Testis (tissue), 2 donors: ENCODE measurements at regions not wholly inside any gene's neighbourhood (a gene's known extent, or its start where the extent isn't known, plus 50 kb on each side); places are given as distances from the start of the nearest gene placed in this dataset.

ENCODE experiments used
- CTCF ChIP-seq, 3 experiments: fragments of 450-650 bp in 2 of 3; fragments of 200-600 bp in 1 of 3; sonication (generic) in 1 of 3; IDR thresholded peaks; one replicate each; pipeline ENCODE4 v1.5.1; 2016 to 2019; ENCODE audit warnings: antibody characterized with exemption in 3 of 3, mild to moderate bottlenecking in 2 of 3, moderate library complexity in 1 of 3
- POLR2A ChIP-seq: fragments of 450-650 bp; IDR thresholded peaks from one replicate; pipeline ENCODE4 v1.6.1; 2017; ENCODE audit warnings: antibody characterized with exemption, mild to moderate bottlenecking, moderate library complexity

GRCh38 chr11:70802185-70802584, 403.9 kb downstream of the CTTN start:
- TF ChIP-seq POLR2A = no peak
- TF ChIP-seq CTCF (IDR thresholded peaks at IDR 0.05) = no peak
